Activated T-cell treated with anti-CD3 and anti-CD28 coated beads, Interleukin-2, amount 50 U/mL, for 1 hour (primary cell): ENCODE measurements at regions not wholly inside any gene's neighbourhood (a gene's known extent, or its start where the extent isn't known, plus 50 kb on each side); places are given as distances from the start of the nearest gene placed in this dataset.
"Not testable (repeated sequence)": the region's sequence is repeated elsewhere in the genome, so short reads cannot be mapped to it uniquely, and the experiment has no call there.

Experiments
- DNase-seq: peaks from one replicate; pipeline ENCODE4 v3.0.0-alpha.2; 2020

DNA sequence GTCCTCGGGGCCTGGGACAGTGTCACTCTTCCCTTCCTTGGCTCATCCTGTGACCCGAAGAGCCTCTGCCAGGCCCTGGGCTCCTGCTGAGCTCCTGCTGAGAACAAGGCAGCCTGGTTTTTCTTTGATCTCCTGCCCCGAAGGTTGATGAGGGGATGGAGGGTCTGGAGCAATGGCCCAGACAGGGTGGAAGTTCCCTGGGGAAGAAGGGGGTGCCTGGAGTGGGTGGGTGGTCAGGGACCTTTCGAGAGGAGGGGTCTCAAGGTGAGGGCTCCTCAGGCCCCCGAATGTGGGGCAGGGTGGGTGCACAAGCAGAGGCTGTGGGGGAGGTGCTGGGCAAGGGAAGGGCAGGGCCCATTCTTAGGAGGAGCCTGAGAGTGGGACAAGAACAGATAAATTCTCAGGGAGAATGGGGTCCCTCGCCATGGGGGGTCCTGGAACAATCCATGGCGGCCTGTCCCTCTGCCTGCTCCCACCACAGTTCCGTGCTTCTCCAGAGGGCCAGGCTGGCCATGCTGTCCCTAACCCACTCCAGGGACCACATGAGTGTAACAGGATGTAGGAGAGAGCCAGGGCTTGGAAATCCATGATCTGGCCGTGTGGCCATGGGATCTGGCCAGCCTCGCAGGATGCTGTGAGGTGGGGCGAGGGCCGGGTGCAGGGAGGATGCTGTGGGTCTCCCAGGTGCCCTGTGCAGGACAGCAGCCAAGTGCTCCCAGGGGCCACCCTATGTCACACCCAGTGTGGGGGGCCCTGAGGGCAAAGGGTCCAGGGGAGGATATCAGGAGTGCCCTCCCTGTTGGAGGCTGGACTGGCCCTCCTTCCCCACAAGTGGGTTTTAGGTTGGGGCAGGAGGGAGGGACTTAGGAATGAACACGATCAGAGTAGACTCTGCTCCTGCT, 128.5 kb upstream of the LPCAT1 start:
- DNase-seq: no peak

DNA sequence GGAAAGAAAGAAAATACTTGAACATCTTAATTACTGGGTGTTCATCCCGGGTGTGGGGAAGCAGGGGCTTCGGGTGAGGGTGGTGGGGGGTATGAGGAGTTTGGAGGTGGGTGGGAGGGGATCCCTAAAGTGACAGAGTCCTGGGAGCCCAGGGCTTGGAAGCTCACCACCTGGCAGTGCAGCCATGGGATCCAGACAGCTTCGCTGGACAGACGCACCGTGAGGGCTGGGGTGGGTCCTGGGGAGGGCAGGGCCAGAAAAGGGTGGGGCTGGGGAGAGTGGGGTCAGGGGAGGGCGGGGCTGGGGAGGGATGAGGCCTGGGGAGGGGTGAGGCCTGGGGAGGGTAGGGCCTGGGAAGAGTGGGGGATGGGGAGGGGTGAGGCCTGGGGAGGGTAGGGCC, 127.5 kb upstream of the LPCAT1 start:
- no peak for DNase-seq

DNA sequence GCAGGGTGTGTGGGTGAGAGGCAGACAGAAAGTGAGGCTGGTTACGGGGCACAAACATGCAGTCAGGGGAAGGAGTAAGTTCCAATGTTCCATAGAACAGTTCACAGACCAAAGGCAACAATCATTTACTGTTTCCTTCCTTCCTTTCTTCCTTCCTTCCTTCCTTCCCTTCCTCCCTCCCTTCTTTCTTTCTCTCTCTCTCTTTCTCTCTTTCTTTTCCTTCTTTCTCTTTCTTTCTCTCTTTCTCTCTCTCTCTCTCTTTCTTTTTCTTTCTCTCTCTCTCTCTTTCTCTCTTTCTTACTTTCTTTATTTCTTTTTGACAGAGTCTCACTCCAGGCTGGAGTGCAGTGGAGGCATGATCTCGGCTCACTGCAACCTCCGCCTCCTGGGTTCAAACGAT, 125.8 kb upstream of the LPCAT1 start:
- no peak for DNase-seq

DNA sequence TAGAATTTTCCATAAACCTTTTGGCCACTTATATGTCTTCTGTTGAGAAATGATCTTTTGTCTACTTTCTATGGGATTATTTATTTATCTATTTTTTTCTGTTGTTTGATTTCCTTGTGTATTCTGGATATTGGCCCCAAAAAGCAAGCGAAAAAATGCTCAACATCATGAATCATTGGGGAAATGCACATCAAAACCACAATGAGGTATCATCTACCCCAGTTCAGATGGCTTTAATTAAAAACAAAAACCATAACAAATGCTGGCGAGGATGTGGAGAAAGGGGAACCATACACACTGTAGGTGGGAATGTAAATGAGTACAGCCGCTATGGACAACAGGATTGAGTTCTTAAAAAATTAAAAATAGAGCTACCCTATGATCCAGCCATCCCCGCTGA, 125.0 kb upstream of the LPCAT1 start:
- DNase-seq: no peak

DNA sequence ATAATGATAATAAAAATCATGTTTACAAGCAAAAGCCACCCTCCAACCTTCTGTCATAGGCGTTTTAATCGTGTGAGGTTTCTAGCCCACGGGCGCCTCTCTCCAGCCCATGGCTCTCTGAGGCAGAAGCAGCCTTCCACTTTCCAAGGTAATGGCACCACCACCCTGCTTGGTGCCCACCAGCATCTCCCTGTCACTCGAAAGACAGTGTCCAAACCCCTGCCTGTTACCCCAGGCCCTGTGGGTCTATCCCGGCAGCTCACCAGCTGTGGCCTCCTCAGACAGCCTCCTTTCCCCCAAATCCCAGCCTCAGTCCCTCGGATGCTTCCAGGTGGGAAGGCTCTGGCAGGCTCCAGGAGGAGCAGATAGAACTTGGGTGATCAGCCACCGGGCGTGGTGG, 123.8 kb upstream of the LPCAT1 start:
- DNase-seq: peak; percentile 5

DNA sequence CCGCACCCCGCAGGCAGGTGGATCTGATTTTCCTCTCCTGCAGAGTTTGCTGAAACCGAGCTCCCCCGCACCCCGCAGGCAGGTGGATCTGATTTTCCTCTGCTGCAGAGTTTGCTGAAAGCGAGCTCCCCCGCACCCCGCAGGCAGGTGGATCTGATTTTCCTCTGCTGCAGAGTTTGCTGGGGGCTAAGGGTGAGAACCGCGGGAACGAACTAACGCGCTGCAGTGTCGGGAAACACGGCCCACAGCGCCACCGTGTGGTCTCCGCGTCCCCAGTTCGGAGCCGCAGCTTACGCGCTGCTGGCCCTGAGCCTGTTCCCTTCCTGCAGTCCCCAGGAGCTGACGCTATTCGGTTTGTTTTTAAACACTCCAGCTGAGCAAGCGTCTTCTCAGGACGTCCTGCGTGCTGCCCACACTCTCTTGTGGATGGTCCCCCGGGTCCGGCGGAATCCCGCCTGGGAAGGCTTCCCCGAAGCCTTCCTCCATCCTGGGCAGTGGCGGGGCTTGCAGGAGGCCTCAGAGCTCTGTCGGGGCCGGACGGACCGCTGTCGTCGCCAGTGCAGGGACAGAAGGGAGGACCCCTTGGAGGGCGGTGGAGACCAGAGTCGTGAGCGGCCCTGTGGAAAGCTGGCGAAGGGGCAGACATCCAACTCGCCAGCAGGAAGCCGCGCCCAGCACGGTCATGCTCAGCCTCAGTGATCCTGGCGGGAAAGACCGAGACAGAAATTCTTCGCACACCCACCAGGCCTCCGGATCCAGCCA, 121.2 kb upstream of the LPCAT1 start:
- peak; percentile 84 for DNase-seq

DNA sequence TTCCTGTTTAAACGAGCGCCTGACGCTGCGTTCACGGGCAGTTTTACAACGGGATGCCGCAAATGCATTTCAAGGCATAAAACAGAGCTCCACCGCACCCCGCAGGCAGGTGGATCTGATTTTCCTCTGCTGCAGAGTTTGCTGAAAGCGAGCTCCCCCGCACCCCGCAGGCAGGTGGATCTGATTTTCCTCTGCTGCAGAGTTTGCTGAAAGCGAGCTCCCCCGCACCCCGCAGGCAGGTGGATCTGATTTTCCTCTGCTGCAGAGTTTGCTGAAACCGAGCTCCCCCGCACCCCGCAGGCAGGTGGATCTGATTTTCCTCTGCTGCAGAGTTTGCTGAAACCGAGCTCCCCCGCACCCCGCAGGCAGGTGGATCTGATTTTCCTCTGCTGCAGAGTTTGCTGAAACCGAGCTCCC, 120.6 kb upstream of the LPCAT1 start:
- DNase-seq: not testable (repeated sequence)

DNA sequence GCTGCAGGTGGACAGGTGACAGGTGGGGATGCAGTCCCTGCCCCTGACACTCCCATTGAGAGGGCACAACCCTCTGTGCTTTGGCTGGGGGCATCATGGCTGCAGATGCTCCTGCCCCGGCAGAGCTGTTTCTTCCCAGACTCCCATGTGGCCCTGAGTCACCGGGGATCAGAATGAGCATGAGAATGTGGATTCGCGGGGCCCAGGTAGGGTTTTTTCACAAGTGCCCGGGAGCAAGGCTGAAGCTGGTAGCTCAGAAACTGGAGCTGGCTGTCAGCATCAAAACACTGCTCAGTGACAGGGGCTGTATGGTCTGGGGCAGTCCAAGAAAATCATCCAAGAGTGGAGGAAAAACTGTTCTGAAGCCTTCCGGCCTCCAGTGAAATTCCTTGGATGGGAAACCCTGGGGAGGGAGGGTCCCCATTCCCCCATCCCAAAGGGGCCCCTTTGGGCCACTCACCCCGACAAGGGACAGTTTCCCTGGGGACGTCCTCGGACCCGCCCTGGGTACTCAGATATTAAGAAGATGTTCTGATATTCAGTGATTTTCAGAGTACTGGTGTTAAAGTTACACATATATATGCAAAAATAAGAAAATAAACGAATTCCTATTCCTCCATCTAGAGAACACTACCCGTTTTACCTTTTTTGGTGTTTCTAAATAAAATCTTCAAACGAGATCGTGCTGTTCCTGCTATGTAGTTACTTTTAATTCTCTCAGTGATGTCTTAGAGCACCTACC, 120.1 kb upstream of the LPCAT1 start:
- DNase-seq: no peak

DNA sequence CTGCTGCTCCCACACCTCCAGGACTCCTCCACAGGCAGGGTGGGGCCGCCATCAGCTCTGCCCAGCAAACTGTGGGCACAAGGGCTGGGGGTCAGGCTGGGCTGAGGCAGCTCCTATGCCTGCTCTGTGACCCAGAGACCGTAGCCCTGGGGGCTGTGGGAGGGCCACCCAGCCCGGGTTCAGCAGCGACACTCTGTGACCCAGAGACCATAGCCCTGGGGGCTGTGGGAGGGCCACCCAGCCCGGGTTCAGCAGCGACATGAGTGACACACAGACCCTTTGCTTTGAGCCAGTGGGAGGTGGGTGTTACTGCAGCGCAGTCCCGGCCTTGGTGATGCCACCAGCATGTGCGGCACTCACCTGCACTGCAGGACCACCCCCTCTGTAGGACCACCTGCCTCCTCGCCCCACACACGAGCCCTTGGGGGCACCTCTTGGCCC, 118.9 kb upstream of the LPCAT1 start:
- no peak for DNase-seq

DNA sequence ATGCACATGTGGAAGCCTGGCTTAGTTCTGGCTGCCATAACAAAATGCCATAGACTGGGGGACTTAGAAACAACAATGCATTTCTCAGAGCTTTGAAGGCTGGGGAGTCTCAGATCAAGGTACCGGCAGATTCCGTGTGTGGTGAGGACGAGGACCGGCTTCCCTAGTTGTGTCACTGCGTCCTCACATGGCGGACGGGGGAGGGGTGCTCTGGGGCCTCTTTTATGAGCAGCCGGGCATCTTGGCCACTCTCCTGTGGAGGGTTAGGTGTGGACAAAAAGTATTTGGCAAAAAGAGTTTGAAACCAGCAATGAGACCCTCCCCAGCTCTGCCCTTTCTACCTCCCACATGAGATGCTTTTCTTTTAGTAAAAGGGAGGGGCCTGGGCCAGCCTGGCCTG, 118.5 kb upstream of the LPCAT1 start:
- no peak for DNase-seq

DNA sequence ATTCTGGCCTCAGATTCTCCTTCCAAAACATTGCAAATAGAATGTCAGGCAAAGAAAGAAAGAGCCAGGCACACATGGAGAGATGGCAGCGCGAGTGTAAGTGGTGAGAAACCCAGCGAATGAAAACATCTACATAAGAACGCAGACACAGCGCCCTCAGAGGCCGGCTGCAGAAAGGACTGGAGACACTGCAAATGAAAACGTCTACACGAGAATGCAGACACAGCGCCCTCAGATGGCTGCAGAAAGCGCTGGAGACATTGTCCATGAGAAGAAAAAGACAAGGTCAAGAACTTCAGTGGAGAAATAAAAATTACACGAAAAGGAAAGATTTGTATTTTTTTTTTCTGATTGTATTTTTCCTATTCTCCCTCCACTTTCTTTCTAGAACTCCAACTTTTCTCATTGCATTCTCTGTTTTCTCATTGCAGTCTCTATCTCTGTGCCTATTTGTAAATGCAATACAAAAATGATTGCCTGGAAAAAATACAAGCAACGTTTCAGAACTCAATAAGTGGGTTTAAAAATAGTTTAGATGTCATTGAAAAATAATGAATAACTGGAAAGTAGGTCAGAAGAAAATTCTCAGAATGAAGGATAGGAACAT, 117.9 kb upstream of the LPCAT1 start:
- peak; percentile 66 for DNase-seq

DNA sequence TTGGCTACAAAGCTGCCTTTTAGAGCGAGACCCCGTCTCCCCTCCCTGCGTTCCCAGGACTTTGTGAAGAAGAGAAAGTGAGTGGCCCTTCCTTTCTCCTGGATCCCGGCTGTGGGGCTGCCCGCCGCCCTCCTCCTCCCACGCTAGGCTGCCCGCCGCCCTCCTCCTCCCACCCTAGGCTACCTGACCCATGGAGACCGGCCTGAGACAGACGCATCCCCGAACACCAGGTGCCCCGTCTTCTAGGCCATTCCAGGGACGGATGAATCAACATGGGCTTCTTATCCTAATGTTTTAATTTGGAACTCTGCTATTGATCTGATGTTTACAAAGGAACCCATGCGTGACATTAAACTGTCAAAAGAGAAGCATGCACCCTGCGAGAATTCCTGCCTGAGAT, 117.3 kb upstream of the LPCAT1 start:
- peak; percentile 3 for DNase-seq

DNA sequence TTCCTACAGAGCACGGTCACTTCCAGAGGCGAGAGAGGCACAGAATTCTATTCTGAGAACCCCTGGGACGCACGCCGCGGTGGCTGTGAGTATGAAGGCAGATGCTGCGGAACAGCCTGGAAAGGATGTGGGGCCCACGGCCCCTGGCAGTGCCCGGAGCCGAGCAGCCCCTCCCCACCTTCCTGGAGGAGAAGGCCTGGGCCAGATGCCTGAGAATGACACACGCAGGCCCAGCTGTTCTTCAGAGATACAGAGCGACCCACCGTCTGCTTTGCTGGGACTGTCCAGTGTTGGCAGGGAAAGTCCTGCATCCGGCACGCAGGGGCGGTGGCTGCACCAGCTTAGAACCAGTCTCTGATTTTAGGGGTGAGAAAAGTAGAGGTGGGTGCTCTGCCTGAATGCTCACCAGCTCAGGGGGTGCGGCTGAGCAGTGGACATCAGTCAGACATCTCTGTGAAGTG, 116.7 kb upstream of the LPCAT1 start:
- peak; percentile 1 for DNase-seq

DNA sequence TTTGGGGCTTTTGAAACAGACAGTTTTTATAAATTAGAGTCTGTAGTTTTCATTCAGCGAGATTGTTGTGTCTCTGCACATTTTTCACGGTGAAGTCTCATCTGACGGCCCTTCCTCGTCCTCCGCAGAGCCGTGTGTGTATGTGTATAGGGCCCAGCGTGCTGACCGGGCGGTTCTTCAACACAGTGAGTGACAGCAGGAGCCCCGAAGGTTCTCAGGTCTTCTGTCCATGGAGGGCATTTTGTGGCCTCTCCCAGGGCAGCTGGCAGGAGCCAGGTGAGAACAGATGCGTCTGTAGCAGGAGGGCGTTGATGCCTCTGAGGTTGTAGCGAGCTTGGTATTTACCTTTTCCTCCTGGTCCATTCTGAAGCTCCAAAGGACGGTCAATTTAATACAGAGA, 116.0 kb upstream of the LPCAT1 start:
- peak; percentile 13 for DNase-seq

DNA sequence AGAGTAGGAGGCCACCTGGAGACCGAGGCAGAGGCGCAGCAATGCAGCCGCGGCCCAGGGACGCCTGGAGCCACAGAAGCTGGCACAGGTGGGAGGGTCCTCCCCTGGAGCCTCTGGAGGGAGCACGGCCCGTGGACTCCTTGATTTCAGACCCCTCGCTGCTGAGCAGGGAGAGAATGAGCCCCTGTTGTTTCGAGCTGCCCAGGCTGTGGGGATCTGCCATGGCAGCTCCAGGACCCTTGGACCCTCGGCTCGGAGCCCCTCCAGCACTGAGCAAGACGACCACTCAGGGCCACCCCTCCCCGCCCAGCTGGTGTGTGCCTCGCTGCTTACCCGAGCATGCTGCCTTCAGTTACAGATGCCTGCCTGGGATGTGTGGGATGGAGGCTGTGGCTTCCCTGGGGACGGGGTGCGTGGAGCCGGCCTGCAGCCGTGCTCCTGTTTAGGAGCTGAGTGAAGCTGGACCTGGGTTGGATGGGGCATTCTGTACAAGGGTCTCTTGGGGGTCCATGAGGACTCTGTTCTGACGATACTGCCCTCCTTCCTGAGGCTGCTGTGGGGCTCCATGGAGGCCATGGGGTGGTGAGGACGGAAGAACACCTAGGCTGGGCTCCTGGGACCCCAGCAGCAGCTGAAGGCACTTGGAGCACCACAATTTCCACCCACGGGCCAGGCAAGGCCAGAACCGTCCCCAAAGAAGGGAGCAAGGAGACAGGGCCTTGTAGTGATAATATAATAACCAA, 115.1 kb upstream of the LPCAT1 start:
- no peak for DNase-seq

DNA sequence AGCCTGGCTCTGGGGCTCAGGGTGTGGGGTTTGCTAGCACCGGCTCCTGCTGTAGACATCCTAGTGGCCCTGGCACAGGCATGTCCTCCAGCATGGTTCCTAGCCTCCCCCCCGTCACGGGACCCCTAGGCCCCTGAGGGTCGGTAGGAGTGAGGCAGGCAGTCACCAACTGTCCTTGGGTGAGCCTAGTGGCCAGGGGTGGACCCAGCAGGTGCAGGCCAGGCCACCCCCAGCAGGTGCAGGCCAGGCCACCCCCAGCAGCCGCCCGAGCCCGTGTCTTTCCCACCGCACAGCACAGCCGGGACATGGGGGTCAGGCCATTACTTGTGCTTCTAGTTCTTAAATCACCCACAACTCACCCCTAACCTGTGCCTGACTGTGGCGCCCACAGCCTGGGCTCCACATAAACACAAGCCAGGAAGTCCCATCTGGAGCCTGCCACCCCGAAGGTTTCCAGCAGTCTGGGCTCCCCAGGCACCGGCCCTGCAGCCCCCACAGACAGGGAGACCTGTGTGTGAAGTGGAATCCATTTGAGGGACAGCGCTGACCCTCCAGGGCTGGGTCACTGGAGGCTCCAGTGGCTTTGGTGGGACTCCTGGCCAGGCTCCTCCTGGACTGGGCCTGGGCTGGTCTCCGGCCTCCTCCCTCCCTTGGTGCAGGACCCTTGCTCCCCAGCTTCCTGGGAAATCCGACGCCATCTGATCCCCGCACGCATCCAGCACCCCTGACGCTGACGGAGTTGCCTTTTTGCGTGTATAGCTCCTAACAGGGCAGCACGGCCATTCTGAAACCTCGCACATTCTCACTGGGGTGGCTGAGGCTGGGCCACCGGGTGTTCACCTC, 114.1 kb upstream of the LPCAT1 start:
- DNase-seq: peak; percentile 9

DNA sequence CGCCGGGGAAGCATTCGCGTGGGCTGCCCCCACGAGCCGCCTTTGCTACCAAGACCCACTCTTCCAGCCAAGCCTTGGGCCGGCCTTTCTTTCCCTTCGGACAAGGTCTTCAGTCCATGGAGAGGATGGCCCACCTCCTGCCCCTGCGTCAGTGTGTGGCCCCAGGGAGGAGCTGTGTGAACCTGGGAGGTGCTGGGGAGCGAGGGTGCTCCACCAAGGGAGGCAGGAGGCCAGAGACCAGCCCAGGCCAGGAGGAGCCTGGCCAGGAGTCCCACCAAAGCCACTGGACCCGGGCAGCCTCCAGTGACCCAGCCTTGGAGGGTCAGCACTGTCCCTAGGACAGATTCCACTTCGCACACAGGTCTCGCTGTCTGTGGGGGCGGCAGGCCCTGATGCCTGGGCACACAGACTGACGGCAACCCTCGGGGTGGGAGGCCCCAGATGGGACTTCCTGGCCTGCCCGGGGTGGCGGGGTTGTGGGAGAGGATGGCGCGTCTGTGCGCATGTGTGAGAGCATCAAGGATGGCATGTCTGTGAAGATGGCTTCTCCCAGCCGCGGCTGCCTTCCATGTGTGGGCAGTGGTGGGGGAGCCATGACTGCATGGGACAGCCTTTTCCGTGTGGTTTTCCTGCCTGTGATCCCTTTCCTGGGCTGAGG, 113.3 kb upstream of the LPCAT1 start:
- DNase-seq: peak; percentile 15

DNA sequence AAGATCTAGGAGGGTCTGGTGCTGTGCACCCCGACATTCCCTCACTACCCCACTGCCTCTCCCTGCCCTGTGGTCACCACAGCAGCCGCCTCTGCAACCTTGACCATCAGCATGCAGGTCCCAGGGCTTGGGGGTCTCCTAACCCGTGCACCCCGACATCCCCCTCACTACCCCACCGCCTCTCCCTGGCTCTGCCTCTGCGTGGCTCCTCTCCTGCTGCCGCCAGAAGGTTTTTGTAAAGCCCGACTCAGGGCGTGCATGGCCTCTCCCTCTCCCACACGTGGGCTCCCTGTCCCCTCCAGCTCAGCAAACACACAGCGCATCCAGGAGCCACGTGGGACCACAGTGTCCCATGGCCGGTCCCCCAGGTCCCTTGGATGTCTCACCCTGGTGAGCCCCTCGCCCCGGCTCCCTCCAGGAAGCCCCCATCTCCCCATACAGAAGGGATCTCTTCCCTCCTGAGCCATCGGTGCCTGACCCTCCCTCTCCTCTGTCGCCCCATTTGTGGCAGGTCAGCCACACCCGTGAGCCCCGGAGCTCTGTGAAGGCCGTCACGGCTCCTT, 112.5 kb upstream of the LPCAT1 start:
- DNase-seq: peak; percentile 8

DNA sequence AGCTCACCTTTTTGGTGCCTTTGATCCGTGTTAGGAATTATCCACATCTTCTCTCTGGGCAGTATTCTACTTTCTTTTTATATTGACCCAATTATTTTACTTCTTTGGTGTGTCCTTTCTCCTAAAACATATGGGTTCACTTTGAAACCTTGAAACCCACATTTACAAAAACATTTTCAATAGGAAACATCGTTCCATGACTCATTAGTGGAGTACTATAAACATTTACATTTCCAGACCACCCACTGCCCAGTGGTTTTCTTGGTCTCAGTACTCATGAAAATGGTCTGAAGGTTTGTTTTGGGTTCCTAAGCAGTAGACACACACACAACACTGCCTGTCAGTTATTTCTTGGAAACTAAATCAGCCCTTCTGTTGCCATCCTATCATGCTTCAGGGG, 111.7 kb upstream of the LPCAT1 start:
- DNase-seq: not testable (repeated sequence)

DNA sequence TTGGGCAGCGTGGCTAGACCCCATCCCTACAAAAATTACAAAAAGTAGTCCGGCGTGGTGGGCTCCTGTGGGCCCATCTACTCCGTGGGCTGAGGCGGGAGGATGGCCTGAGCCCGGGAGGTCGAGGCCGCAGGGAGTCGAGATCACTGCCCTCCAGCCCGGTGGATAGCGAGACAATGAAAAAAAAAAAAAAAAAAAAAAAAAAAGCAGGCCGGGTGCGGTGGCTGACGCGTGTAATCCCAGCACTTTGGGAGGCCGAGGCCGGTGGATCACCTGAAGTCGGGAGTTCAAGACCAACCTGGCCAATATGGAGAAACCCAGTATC, 110.5 kb upstream of the LPCAT1 start:
- no peak for DNase-seq
